ENCODE measurements at regions not wholly inside any gene's neighbourhood (a gene's known extent, or its start where the extent isn't known, plus 50 kb on each side); places are given as distances from the start of the nearest gene placed in this dataset.

DNA sequence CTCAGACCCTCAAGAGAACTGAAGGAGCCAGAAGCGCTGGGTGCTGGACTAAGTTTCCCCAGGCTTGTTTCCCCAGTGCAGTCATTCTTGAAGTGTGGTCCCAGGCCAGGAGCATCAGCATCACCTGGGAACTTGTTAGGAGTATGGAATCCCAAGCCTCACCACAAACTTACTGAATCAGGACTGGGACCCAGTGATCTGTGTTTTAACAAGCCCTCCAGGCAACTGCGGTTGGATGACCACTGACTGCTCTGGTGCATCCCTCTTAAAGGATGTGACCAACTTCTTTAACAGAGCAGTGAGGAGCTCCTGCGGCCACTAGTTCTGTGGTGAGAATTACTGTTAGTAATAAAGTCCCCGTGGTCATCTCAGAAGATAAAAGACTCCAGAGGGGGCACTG is 62.4 kb upstream of the DAZL start:
- TF ChIP-seq, protein P1, sequence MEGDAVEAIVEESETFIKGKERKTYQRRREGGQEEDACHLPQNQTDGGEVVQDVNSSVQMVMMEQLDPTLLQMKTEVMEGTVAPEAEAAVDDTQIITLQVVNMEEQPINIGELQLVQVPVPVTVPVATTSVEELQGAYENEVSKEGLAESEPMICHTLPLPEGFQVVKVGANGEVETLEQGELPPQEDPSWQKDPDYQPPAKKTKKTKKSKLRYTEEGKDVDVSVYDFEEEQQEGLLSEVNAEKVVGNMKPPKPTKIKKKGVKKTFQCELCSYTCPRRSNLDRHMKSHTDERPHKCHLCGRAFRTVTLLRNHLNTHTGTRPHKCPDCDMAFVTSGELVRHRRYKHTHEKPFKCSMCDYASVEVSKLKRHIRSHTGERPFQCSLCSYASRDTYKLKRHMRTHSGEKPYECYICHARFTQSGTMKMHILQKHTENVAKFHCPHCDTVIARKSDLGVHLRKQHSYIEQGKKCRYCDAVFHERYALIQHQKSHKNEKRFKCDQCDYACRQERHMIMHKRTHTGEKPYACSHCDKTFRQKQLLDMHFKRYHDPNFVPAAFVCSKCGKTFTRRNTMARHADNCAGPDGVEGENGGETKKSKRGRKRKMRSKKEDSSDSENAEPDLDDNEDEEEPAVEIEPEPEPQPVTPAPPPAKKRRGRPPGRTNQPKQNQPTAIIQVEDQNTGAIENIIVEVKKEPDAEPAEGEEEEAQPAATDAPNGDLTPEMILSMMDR (conservative IDR thresholded peaks at IDR 0.05; ENCODE audit: low read length) = no peak
- TF ChIP-seq EZH2phosphoT487 (IDR thresholded peaks at IDR 0.05; ENCODE audit: borderline replicate concordance) = no peak

All from Loucy (cell line).